A549 (cell line): ENCODE measurements at regions not wholly inside any gene's neighbourhood (a gene's known extent, or its start where the extent isn't known, plus 50 kb on each side); places are given as distances from the start of the nearest gene placed in this dataset.

Source experiments
- BCL3 ChIP-seq: fragments of >200 bp; sonication (Bioruptor Twin); formaldehyde crosslinking; IDR thresholded peaks from 3 replicates; pipeline ENCODE4 v1.6.1; 2016
- BHLHE40 ChIP-seq: IDR thresholded peaks from 2 replicates; pipeline ENCODE4 v1.6.1; 2012; ENCODE audit warnings: low read depth, low read length, inconsistent platforms
- CBX8 ChIP-seq: fragments of 200-600 bp; sonication (generic); IDR thresholded peaks from 2 replicates; pipeline ENCODE4 v1.6.1; 2016
- CTCF ChIP-seq: fragments of >200 bp; sonication (Bioruptor Twin); formaldehyde crosslinking; IDR thresholded peaks from 3 replicates; pipeline ENCODE4 v1.5.1; 2016
- EP300 ChIP-seq, 2 experiments: fragments of >200 bp; sonication (Bioruptor Twin); formaldehyde crosslinking; IDR thresholded peaks; 2 replicates in 1 of 2; 3 replicates in 1 of 2; pipeline ENCODE4 v1.6.1; 2016 to 2017
- FOXS1 ChIP-seq: fragments of 250-450 bp; sonication (Bioruptor Pico); IDR thresholded peaks from 2 replicates; pipeline ENCODE4 v1.5.0; 2020; ENCODE audit warnings: mild to moderate bottlenecking, moderate library complexity
- GATA3 ChIP-seq: IDR thresholded peaks from 2 replicates; pipeline ENCODE4 v1.6.1; 2012; ENCODE audit warnings: borderline replicate concordance
- HOXB13 ChIP-seq: fragments of 250-450 bp; sonication (Bioruptor Pico); IDR thresholded peaks from 2 replicates; pipeline ENCODE4 v1.5.0; 2020; ENCODE audit warnings: low read depth, mild to moderate bottlenecking, moderate library complexity
- JUN ChIP-seq, 2 experiments: fragments of >200 bp; sonication (Bioruptor Twin); formaldehyde crosslinking; IDR thresholded peaks; 2 replicates in 1 of 2; 3 replicates in 1 of 2; pipeline ENCODE4 v1.6.1; 2016 to 2017
- POLR2A ChIP-seq: IDR thresholded peaks from 2 replicates; pipeline ENCODE4 v1.6.1; 2012; ENCODE audit warnings: mild to moderate bottlenecking, low read length
- RAD21 ChIP-seq, 2 experiments: fragments of >200 bp in 1 of 2; sonication (Bioruptor Twin) in 1 of 2; formaldehyde crosslinking in 1 of 2; IDR thresholded peaks in 1 of 2; conservative IDR thresholded peaks in 1 of 2; 2 replicates in 1 of 2; 3 replicates in 1 of 2; pipeline ENCODE4 v1.6.1; 2012 to 2018; ENCODE audit warnings: inconsistent platforms in 1 of 2
- ZC3H11A ChIP-seq: fragments of 450-650 bp; IDR thresholded peaks from 2 replicates; pipeline ENCODE4 v1.6.1; 2014; ENCODE audit warnings: antibody characterized with exemption, mild to moderate bottlenecking

GRCh38 chr4:187416216-187416615 is 579.4 kb upstream of the ZFP42 start:
- TF ChIP-seq EP300 (IDR thresholded peaks at IDR 0.05) = no peak
- TF ChIP-seq CTCF = no peak
- TF ChIP-seq ZC3H11A = no peak
- TF ChIP-seq FOXS1 (CRISPR knock-in tag) = no peak
- TF ChIP-seq RAD21 (conservative IDR thresholded peaks at IDR 0.05 in 1 of 2, IDR thresholded peaks at IDR 0.05 in 1 of 2) = no peak
- TF ChIP-seq POLR2A = no peak
- no peak for TF ChIP-seq CBX8
- no peak for TF ChIP-seq BCL3
- no peak for TF ChIP-seq JUN (IDR thresholded peaks at IDR 0.05)
- no peak for TF ChIP-seq HOXB13 (CRISPR knock-in tag)
- no peak for TF ChIP-seq GATA3
- no peak for TF ChIP-seq BHLHE40
